ENCODE measurements at regions not wholly inside any gene's neighbourhood (a gene's known extent, or its start where the extent isn't known, plus 50 kb on each side); places are given as distances from the start of the nearest gene placed in this dataset.
"Not testable (repeated sequence)": the region's sequence is repeated elsewhere in the genome, so short reads cannot be mapped to it uniquely, and the experiment has no call there.

- DNase-seq (ENCODE audit: low read depth): no peak
These were observed 213.4 kb upstream of the XIST start for GRCh38 chrX:74065831-74066390.

- DNase-seq (ENCODE audit: low read depth): no peak
These were observed 211.1 kb upstream of the XIST start for GRCh38 chrX:74063426-74064155.

GRCh38 chrX:74061879-74062278, 209.4 kb upstream of the XIST start:
- DNase-seq (ENCODE audit: low read depth): no peak

GRCh38 chrX:74049126-74049525, 196.6 kb upstream of the XIST start:
- DNase-seq (ENCODE audit: low read depth): no peak

GRCh38 chrX:74034066-74034465, 181.6 kb upstream of the XIST start:
- DNase-seq (ENCODE audit: low read depth): not testable (repeated sequence)

GRCh38 chrX:74031527-74031926, 179.0 kb upstream of the XIST start:
- not testable (repeated sequence) for DNase-seq (ENCODE audit: low read depth)

GRCh38 chrX:74030766-74031165, 178.3 kb upstream of the XIST start:
- not testable (repeated sequence) for DNase-seq (ENCODE audit: low read depth)

GRCh38 chrX:74025145-74025544, 172.6 kb upstream of the XIST start:
- not testable (repeated sequence) for DNase-seq (ENCODE audit: low read depth)

- DNase-seq (ENCODE audit: low read depth): no peak
These were observed 170.7 kb upstream of the XIST start for GRCh38 chrX:74023203-74023602.

- no peak for DNase-seq (ENCODE audit: low read depth)
These were observed 165.7 kb upstream of the XIST start for GRCh38 chrX:74018253-74018652.

GRCh38 chrX:74015379-74016019, 163.0 kb upstream of the XIST start:
- peak; percentile 23 for DNase-seq (ENCODE audit: low read depth)

GRCh38 chrX:74009041-74009440, 156.5 kb upstream of the XIST start:
- no peak for DNase-seq (ENCODE audit: low read depth)

- no peak for DNase-seq (ENCODE audit: low read depth)
These were observed 139.5 kb upstream of the XIST start for GRCh38 chrX:73992019-73992418.

- no peak for DNase-seq (ENCODE audit: low read depth)
These were observed 134.7 kb upstream of the XIST start for GRCh38 chrX:73987166-73987565.

- DNase-seq (ENCODE audit: low read depth): no peak
These were observed 127.1 kb upstream of the XIST start for GRCh38 chrX:73979551-73980131.

GRCh38 chrX:73977542-73978169, 125.1 kb upstream of the XIST start:
- no peak for DNase-seq (ENCODE audit: low read depth)

- not testable (repeated sequence) for DNase-seq (ENCODE audit: low read depth)
These were observed 114.9 kb upstream of the XIST start for GRCh38 chrX:73967461-73967860.

GRCh38 chrX:73965833-73966232, 113.3 kb upstream of the XIST start:
- no peak for DNase-seq (ENCODE audit: low read depth)

GRCh38 chrX:73964579-73964978, 112.1 kb upstream of the XIST start:
- DNase-seq (ENCODE audit: low read depth): no peak

GRCh38 chrX:73963682-73964081, 111.2 kb upstream of the XIST start:
- no peak for DNase-seq (ENCODE audit: low read depth)

- DNase-seq (ENCODE audit: low read depth): no peak
These were observed 110.4 kb upstream of the XIST start for GRCh38 chrX:73962948-73963347.

- not testable (repeated sequence) for DNase-seq (ENCODE audit: low read depth)
These were observed 109.4 kb upstream of the XIST start for GRCh38 chrX:73961867-73962266.

- DNase-seq (ENCODE audit: low read depth): no peak
These were observed 92.0 kb upstream of the XIST start for GRCh38 chrX:73944563-73944908.
